NCI-H524 treated with DMSO at 0.1 percent for 48 hours (cell line): ENCODE measurements at regions not wholly inside any gene's neighbourhood (a gene's known extent, or its start where the extent isn't known, plus 50 kb on each side); places are given as distances from the start of the nearest gene placed in this dataset.
"Not testable (repeated sequence)": the region's sequence is repeated elsewhere in the genome, so short reads cannot be mapped to it uniquely, and the experiment has no call there.

Experiments
- DNase-seq: peaks from one replicate; lab custom pipeline; 2025; lab: John Stamatoyannopoulos, UW

DNA sequence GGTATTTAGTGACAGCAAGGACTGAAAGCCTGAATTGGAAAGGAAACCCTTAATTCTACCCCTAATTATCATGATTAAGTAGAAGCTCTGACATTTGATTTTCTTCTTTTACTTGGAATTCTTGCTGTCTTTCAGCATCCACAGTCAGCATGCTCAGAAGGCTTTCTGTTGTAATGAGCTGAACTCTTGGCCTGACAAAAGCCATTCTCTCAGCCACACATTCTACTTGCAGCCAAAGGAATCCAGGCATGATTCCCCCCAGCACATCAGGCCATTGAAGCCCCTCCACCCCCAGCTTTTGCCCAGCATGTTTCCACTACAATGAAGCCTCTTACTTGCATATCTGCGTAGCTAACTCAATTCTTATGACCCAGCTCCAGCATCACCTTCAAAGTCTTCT lies 94.3 kb upstream of the FRMD4A start:
- DNase-seq = no peak

DNA sequence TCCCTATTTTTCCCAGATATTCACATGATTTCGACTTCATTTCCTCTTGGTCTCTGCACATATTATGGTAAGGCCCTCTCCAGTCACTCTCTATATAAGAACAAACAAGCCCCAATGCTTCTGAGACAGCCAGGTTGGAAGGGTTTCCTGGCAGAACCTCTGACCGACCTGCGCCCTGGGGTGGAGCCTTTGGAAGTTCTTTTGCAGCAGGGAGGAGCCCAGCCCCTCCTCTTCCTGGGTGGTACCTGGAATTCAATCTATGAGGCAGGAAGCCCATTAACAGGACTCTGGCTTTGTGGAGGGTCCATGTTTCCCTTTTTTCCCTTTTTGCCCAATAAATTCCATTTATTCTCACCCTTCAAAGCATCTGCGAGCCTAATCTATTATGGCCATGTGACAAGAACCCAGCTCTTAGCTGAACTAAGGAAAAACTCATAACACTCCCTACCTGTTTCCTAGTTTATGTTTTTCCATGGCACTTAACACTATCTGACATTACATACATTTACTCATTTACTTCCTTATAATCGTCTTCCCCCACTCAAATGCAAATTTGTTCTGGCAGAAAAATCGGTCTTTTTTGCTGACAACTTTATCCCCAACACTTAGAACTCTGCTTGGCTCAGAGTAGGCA lies 92.5 kb upstream of the FRMD4A start:
- no peak for DNase-seq

DNA sequence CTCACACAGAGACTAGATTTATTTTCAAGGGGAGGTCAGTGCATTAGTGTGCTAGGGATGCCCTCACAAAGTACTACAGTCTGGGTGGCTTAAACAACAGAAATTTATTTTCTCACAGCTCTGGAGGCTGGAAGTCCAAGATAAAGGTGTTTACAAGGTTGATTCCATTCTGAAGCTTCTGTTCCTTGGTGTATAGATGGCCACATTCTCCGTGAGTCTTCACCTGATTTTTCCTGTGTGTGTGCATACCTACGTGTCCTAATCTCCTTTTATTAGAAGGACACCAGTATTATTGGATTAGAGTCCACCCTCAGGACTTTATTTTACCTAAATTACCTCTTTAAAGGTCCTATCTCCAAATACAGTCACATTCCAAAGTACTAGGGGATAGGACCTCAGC lies 91.7 kb upstream of the FRMD4A start:
- DNase-seq = no peak

DNA sequence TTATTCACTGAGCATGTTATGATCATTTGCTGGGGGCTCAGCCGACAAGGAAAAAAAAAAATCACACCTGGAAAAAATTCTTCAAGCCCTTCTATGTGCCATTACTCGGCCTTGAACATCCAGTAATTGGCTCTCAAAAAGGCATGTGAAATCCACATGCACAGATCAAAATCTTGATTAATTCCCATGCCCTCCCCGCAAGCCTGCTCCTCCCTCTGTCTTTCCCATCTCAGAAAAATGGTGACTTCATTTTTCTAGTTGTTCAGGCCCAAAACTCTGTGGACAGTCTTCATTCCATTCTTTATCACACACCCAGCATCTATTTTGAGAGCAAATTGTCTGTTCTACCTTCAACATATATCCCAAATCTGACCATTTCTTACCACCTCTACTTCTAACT lies 91.2 kb upstream of the FRMD4A start:
- no peak for DNase-seq

DNA sequence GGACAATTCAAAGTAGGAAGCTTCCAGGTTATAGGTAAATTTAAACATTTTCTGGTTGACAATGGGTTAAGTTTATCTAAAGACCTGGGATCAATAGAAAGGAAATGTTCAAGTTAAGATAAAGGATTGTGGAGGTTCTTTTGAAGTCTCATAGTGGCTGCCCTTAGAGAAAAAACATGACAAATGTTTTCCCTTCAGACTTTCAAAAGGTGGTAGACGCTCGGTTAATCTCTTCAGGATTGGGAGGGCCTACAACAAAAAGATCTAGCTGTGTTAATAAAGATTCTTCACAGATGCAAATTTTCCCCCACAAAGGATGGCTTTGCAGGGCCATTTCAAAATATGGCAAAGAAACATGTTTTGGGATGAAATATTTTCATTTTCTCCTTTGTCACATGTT lies 86.6 kb upstream of the FRMD4A start:
- DNase-seq = not testable (repeated sequence)

DNA sequence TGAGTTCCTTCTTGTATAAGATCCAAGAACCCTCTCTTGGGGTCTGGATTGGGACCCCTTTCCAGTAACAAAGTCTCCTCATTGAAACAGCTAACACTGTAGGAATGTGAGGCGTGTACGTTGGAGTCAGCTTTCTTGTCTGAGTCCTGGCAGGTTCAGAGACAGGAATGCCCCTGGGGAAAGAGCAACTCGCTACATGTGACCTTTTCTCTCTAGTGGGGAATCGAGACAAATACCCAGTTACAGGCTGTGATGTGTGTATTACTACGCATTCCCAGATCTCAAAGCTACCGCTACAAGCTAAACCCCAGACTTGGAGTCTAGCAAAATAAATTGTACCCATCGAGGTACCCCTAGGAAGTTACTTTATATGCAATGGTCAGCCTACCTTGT lies 85.6 kb upstream of the FRMD4A start:
- no peak for DNase-seq

DNA sequence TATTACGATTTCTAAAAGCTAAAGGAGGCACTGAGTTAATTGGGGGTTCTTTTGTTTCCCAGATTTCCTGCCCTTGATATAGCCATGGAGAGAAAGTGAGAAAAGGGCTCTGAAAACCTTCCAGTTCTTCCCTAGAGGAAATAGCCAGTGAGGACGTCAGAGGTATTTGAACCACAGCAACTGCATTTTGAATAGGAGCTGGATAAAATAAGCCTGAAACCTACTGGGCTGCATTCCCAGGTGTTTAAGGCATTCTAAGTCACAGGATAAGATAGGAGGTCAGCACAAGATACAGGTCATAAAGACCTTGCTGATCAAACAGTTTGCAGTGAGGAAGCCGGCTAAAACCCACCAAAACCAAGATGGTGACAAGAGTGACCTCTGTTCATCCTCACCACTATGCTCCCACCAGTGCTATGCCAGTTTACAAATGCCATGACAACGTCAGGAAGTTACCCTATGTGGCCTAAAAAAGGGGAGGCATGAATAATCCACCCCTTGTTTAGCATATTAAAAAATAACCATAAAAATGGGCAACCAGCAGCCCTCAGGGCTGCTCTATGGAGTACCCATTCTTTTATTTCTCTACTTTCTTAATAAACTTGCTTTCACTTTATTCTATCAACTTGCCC lies 85.1 kb upstream of the FRMD4A start:
- no peak for DNase-seq

DNA sequence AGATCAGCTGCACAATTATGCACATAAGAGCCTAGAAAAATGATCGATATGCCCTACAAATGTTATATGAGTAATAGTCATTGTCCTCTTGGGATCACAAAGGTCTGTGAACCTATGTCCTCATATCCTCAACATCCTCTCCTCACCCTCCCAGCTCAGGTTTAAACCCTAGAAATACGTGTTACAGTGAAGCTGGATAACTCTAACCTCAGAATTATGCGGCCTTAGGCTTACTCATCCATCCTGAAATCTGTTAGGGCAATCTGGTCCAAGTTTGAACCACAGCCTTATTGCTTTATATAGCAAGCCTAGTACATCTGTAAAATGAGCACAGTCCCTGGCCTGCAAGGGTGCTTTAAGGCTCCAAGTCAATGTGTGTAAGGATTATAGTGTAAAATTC lies 84.2 kb upstream of the FRMD4A start:
- DNase-seq = no peak

DNA sequence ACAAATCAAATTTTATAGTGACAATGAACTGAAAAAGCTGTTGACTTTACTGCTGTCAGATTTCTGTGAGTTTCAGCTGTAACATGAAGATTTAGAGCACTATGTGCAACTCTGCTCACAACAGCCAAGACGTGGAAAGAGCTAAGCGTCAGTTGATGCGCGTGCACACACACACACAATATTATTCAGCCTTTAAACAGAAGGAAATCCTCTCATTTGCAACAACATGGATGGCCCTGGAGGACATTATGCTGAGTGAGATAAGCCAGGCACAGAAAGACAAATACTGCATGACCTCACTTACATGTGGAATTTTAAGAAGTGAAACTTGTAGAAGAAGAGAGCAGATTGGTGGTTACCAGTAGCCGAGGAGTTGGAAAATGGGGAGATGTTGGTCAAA lies 82.8 kb upstream of the FRMD4A start:
- DNase-seq = no peak

DNA sequence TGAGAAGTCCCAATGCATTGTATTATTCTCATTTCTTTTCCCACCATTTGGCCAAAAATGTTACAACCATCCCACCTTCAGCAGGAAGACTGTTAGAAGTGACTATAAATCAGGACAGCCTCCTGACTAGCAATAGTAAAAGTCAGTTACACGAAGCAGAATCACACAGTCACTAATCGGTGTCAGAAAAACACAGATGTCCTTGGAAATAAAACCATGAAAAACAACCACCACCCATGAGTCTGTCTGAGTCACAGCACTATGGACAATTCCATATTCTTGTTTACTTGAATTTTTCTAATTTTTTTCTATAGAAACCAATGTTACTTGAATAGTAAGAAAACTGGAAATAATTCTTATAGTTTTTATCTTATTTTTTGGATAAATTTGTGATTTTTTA lies 81.9 kb upstream of the FRMD4A start:
- no peak for DNase-seq

DNA sequence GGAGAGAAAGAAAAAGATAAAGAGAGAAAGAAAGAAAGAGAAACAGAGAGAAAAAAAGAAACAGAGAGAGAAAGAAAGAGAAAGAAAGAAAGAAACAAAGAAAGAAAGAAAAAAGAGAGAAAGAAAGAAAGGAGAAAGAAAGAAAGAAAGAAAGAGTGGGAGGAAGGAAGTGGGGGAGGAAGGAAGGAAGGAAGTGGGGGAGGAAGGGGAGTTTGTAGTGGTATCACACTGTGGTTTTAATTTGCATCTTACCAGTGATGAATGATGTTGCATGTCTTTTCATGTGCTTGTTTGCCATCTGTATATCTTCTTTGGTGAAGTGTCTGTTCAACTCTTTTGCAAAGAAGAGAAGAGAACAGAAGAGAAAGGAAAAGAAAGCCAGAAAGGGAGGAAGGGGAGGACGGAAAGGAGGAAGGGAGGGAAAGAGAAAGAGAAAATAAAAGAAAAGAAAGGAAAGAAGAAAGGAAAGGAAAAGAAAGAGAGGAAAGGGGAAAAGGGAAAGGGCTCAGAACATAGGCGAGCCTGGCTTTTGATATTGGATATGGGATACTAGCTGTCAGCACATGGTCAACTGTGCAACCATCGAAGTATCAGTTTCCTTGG lies 79.2 kb upstream of the FRMD4A start:
- DNase-seq = no peak

DNA sequence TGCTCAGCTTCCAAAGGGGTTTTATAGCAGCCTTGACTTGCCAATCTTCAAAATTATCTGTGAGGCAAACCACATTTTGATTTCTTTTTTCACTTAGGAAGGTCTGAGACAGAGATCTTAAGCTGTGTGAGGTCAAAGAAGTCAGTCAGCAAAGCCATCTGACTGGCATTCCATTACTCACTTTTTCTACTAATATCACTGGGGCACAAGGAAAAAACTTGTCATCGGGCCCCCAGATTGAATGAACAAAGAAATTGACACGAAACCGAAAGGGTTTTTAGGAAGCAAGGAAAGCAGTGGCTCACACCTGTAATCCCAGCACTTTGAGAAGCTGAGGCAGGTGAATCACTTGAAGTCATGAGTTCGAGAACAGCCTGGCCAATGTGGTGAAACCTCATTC lies 78.5 kb upstream of the FRMD4A start:
- DNase-seq = no peak

DNA sequence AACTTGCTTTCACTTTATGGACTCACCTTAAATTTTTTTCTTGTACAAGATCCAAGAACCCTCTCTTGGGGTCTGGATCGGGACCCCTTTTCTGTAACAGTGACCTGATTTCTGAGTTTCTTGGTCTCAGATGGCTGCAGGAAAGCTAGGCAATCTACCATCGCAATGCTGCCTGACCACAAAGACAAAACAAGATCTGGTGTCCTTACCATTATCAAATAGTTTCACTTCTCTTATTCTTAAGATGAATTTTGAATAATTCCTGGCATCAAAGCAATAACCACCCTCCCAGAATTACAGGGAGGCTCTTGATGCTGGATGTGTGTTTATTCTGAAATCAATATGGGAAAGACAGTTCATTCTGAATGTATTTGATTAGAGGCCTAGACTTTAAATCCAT lies 77.4 kb upstream of the FRMD4A start:
- DNase-seq = no peak

DNA sequence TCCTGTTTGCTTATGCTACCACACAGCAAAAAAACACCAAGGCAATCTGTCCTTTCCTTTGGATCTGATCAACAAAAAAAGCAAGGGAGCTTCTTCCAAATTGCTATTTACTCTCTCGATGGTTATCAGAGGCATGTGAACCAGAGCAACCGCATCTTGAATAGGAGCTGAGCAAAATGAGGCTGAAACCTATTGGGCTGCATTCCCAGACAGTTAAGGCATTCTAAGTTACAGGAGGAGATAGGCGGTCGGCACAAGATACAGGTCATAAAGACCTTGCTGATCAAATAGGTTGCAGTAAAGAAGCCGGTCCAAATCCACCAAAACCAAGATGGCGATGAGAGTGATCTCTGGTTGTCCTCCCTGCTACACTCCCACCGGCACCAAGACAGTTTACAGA lies 76.8 kb upstream of the FRMD4A start:
- DNase-seq = no peak

DNA sequence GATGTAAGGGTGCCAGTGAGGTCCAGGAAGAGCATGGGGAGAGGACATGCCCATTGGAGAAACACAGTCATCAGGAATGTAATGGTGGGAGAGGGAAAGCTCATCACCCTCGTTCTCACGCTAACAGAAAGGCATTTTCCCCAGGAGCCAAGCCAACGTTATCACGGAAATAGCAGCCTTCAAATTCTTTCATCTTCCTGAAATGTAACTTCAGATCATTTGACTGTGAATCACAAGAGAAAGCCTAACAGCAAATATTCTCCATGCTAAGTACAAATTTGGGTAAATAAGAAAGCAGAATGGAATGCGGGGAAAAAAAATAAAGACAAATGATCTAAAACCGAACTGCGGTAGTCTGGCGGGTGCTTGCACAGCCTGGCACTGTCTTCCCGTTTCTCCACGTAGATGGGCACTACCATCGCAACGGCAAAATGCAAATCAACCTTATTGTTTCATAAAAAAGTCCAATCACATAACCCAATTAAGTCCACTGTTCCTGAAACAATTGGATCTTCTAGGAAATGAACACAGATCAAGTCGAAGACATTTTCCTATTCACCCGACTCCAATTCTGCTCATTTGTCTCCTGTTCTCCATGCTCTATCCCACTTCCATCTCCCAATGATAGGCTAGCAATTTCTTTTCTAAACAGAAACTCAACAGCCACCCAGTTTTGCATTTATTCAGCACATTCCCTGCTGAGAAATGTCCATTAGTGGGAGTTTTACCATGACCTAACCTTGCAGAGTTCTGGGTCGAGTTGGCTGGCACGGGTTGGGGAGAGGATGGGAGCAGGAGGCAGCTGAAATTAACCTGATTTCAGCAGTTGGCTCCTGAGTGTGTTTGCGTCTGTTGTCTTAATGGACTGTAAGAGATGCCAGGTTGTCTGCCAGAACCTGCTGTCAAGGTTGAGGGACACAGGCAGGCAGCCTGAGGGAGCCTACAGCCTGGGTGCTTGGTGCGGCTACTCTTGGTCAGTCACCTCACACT lies 74.6 kb upstream of the FRMD4A start:
- no peak for DNase-seq

DNA sequence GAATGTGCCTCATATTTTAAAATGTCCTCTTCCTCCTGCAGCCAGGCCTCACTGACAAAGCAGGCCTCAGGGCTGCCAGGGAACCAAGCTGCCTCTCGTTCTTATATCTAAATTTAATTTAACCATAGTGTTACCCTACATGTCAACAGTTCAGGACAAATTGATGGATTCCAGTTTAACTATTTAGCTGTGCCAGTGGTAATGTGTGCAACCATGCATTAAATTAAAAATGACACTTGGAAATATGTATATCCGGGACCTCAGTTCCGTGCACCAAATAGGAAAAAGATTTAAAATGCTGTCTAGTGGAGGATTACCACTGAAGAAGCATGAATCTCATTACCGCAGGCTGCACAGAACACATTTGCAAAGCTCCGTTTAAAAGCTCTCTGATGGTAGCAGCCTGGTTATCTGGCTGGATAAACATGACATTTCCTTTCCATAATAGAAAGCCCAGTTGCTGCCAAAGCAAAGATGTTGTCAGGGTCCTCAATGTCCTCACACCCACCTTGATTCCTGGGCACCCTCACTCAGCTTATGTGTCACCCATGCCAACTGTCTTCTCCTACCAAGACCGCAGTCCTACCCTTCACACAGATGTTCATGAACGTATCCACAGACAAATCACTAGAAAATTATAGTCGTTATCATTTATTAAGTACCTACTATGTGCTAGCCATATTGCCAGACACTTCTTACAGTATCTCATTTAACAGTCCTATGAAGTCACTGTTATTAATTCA lies 73.3 kb upstream of the FRMD4A start:
- no peak for DNase-seq

DNA sequence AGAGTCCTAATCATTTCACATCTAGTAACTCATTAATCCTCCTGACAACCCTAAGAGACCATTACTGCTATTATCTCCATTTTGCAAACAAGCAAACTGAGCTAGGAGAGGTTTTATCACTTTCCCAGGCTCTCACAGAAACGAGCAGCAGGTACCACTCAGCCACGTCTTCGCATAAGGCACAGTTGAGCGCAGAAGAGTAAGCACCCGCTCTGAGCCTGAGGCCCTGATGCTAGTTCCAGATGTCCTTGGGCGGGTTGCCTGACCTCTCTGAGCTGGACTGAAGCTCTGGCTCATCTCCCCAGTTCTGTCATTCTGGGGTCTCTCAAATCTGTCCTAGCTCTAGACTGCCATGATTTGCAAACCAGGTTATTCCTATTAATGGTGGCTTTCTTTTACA lies 72.6 kb upstream of the FRMD4A start:
- no peak for DNase-seq

DNA sequence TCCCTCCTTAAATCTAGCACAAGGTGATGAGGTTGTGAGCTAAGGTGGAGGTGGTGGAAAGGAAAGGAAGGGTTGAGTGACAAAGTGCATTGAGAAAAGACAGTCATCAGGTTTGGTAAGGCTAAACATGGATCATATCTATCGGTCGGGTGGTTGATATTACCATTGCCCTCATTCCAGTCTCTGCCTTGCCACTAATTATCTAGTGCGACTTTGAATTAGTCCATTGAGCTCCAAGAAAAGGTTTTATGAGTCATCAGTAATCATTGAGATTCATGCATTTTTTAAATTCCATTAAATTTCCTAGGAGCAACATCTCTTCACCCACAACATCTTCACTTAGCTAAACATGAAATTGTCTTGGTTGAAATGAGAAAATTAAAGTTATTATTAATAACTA lies 68.9 kb upstream of the FRMD4A start:
- no peak for DNase-seq

DNA sequence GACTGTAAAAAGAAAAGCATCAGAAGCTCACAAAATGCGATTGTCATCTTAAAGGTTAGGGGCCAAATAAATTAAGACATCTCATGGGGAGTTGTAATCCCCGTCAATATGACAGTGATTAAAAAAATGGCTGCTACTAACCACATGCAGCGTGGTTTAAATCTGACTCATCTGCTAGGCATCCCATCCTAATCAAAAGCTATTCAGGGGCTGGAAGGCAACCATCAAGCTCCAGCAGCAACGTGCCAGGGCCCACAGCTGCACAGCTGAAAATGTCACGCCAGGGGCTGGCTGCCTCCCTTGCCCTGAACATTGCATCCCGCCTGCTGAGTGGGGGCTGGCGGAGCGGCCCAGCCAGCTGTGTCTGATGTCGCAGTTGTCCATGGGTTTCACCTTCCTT lies 66.3 kb upstream of the FRMD4A start:
- no peak for DNase-seq

DNA sequence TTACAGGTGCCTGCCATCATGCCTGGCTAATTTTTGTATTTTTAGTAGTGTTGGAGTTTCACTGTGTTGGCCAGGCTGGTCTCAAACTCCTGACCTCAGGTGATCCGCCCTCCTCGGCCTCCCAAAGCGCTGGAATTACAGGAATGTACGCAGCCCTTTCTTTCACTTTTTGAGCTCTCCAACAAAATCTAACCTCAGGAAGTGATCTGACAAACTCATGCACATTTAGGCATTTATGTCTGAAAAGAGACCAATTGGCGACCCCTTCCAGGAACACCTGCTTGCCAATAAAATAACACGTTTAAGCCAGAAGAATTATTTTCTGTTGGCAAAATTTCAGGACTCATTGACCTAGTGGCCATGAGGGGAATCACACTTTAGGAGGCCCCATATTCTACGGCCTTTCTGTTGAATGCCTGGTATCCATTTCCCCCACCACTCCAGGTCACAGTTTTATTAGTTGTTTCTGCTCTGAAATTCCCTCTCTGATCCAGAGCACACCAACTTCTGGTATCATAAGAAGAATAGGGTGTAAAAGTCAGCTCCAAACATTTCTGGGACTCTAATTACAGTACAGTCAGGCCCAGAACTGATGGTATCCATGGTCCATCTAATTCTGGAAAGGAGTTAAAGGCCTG lies 65.8 kb upstream of the FRMD4A start:
- DNase-seq = no peak

DNA sequence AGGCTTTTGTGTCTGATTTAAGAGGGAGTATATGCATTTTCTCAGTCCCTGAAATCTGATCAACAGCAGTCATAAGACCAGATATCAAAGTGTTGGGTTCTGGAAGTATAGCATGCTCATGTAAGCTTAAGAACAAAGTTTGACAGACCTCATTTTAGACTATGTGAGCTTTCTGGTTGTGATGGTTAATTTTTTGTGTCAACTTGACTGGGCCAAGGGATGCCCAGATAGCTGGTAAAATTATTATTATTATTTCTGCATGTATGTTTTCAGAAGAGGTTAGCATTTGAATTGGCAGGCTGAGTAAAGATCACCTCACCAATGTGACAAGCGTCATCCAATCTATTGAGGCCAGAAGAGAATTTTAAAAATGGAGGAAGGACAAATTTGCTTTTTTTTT lies 63.5 kb upstream of the FRMD4A start:
- DNase-seq = no peak

DNA sequence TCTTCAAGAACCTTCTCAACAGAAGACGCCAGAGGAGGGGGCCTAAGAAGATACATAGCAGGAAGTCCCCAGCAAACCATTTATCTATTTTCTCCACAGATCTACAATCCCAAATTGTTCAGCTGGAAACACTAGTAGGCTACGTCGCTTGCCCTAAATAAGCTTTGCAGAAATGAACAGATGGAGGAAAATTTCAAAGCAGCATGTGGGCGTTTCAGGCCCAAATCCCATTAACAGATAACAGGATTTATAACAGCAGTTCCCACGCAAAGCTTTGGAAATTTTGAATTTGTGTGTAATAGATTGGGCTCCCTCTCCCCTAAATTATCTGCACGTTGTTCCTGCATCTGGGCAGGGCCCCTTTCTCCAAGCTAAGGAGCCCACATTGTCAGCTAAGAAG lies 60.6 kb upstream of the FRMD4A start:
- DNase-seq = peak; percentile 51
